ENCODE measurements at regions not wholly inside any gene's neighbourhood (a gene's known extent, or its start where the extent isn't known, plus 50 kb on each side); places are given as distances from the start of the nearest gene placed in this dataset.
"Not testable (repeated sequence)": the region's sequence is repeated elsewhere in the genome, so short reads cannot be mapped to it uniquely, and the experiment has no call there.

DNA sequence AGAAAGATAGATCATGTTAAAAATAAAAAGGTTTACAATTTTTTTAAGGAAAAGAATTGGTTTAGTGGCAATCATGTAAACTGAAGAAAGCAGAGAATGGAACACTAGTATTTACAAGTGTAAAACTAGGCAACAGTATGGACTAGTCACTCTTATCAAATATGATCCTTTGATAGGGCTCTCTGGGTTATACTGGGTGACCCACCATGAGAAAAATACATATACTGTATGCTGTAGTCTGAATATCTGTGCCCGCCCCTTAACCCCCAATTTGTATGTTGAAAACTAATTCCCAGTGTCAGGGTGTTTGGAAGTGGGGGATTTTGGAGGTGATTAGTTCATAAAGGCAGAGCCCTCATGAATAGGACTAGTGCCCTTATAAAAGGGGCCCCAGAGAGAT, 236.8 kb upstream of the TARS1 start:
- DNase-seq (ENCODE audit: low spot score) = no peak
- H3K27ac ChIP-seq (ENCODE audit: poor library complexity, severe bottlenecking) = no peak overlapping the region
- H3K4me3 ChIP-seq (ENCODE audit: severe bottlenecking) = no peak overlapping the region
- no peaks in the 10 kb centered on the region for H3K27me3 ChIP-seq (ENCODE audit: insufficient read depth, poor library complexity, severe bottlenecking)
- TF ChIP-seq, protein P1, sequence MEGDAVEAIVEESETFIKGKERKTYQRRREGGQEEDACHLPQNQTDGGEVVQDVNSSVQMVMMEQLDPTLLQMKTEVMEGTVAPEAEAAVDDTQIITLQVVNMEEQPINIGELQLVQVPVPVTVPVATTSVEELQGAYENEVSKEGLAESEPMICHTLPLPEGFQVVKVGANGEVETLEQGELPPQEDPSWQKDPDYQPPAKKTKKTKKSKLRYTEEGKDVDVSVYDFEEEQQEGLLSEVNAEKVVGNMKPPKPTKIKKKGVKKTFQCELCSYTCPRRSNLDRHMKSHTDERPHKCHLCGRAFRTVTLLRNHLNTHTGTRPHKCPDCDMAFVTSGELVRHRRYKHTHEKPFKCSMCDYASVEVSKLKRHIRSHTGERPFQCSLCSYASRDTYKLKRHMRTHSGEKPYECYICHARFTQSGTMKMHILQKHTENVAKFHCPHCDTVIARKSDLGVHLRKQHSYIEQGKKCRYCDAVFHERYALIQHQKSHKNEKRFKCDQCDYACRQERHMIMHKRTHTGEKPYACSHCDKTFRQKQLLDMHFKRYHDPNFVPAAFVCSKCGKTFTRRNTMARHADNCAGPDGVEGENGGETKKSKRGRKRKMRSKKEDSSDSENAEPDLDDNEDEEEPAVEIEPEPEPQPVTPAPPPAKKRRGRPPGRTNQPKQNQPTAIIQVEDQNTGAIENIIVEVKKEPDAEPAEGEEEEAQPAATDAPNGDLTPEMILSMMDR (IDR thresholded peaks at IDR 0.05; ENCODE audit: poor library complexity, severe bottlenecking) = no peak
- H3K9me3 ChIP-seq (ENCODE audit: severe bottlenecking) = no peaks in the 10 kb centered on the region
- H3K36me3 ChIP-seq (ENCODE audit: low read depth) = no peaks in the 10 kb centered on the region
- no peaks in the 10 kb centered on the region for H3K4me1 ChIP-seq (ENCODE audit: insufficient read depth, poor library complexity, severe bottlenecking)
- ATAC-seq (ENCODE audit: low read depth) = no peak

DNA sequence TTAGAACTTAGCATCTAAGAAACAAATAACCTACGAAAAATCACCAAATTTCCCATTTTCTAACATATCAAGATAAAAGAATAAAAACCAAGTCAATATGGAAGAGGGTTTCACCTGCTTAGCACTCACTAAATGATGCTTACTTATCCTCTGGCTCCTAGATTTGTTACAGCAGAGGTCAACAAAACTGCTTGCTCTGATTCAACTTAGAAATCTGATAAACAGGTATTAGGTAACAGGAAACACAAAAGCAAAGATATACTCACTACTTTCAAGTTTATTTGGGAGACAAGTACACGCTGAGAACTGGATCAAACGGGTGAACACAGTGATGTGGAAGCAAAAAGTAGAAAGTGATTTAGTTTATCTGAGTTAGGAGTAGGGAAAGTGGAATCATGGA, 235.7 kb upstream of the TARS1 start:
- DNase-seq (ENCODE audit: low spot score) = no peak
- no peaks in the 10 kb centered on the region for H3K27me3 ChIP-seq (ENCODE audit: insufficient read depth, poor library complexity, severe bottlenecking)
- peaks cover 2% of the 10 kb centered on the region for H3K9me3 ChIP-seq (ENCODE audit: severe bottlenecking)
- no peak for ATAC-seq (ENCODE audit: low read depth)
- no peaks in the 10 kb centered on the region for H3K4me1 ChIP-seq (ENCODE audit: insufficient read depth, poor library complexity, severe bottlenecking)
- TF ChIP-seq, protein P1 (IDR thresholded peaks at IDR 0.05; ENCODE audit: poor library complexity, severe bottlenecking) = no peak
- no peak overlapping the region for H3K4me3 ChIP-seq (ENCODE audit: severe bottlenecking)
- H3K27ac ChIP-seq (ENCODE audit: poor library complexity, severe bottlenecking) = no peak overlapping the region
- H3K36me3 ChIP-seq (ENCODE audit: low read depth) = no peaks in the 10 kb centered on the region

DNA sequence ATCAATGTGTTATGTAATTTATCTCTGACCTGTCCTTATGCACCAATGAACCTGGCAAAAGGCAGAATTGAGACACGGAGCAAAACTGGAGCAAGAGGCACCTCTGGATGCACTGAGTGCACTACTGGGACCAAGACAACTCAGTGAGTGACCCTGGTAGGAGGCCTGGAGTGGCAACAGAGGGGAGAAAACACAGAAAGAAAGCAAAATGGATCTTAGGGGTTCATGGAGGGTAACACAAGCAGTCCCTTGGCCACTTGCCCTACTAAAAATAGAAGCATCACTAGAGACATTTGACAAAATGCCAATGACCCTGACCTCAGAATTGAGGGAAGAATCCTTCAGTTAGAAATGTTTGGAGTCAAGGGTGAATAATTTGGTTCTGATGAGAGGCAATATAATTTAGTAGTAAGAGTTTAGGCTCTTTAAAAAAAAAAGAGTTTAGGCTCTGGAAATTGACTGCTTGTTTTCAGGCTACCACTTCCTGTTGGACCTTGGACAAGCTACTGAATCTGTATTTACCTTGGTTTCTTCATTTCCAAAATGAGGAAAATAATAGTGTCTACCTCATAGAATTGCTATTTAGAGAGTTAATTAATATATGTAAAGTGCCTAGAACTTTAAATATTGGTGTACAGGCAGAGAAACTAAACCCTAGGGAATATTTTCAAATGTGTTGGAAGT, 234.9 kb upstream of the TARS1 start:
- no peak for DNase-seq (ENCODE audit: low spot score)

DNA sequence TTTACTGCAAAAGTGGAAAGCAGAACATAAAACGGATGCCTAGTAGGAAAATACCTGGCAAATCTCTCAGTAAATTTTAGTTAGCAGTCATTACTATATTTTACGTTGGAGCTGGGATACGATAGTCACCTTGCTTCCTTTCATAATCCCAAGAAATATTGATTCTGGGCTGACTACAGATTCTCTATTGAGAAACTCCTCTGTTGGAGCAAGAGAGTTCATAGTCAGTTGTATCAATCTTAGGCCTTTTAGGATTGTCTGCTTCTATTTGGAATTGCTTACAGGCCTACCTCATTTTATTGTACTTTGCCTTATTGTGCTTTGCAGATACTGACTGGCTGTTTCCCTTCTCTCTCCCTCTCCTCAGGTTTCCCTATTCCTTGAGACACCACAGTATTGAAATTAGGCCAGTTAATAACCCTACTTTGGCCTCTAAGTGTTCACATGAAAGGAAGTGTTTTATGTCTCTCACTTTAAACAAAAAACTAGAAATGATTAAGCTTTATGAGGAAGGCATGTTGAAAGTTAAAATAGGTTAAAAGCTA, 233.7 kb upstream of the TARS1 start:
- Histone ChIP-seq H3K36me3 (ENCODE audit: low read depth) (no peaks in the 10 kb centered on the region), H3K9me3 (ENCODE audit: severe bottlenecking) (peaks cover 2% of the 10 kb centered on the region), H3K27ac (ENCODE audit: poor library complexity, severe bottlenecking) (no peak overlapping the region), H3K4me3 (ENCODE audit: severe bottlenecking) (no peak overlapping the region), H3K4me1 (ENCODE audit: insufficient read depth, poor library complexity, severe bottlenecking) (no peaks in the 10 kb centered on the region), H3K27me3 (ENCODE audit: insufficient read depth, poor library complexity, severe bottlenecking) (no peaks in the 10 kb centered on the region)
- TF ChIP-seq, protein P1 (IDR thresholded peaks at IDR 0.05; ENCODE audit: poor library complexity, severe bottlenecking) = no peak
- ATAC-seq (ENCODE audit: low read depth) = no peak
- DNase-seq (ENCODE audit: low spot score) = no peak

More for the DNA sequence above, 234.9 kb upstream of the TARS1 start:
- Histone ChIP-seq H3K9me3 (ENCODE audit: severe bottlenecking) (peaks cover 2% of the 10 kb centered on the region), H3K4me3 (ENCODE audit: severe bottlenecking) (no peak overlapping the region), H3K27me3 (ENCODE audit: insufficient read depth, poor library complexity, severe bottlenecking) (no peaks in the 10 kb centered on the region), H3K27ac (ENCODE audit: poor library complexity, severe bottlenecking) (no peak overlapping the region), H3K36me3 (ENCODE audit: low read depth) (no peaks in the 10 kb centered on the region), H3K4me1 (ENCODE audit: insufficient read depth, poor library complexity, severe bottlenecking) (no peaks in the 10 kb centered on the region)
- no peak for ATAC-seq (ENCODE audit: low read depth)
- TF ChIP-seq, protein P1 (IDR thresholded peaks at IDR 0.05; ENCODE audit: poor library complexity, severe bottlenecking) = no peak

DNA sequence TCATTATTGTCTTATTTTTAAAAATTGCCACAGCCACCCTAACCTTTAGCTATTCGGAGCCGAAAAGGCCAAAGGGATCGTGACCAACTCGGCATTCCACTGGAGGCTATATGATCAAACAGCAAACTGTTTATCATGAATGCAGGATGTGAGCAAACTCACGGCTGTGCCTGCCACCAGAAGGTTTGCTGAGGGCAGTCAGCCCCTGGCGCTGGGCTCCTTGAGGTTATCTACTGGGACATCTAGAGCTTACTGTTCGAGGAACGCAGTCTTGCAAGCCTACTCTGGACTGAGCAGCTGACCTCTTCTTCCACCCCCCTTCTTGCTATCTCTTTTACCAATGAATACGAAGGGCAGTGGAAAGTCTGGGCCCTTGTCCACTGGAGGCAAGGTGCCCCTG, 231.5 kb upstream of the TARS1 start:
- Histone ChIP-seq H3K27me3 (ENCODE audit: insufficient read depth, poor library complexity, severe bottlenecking) (no peaks in the 10 kb centered on the region), H3K9me3 (ENCODE audit: severe bottlenecking) (peaks cover 2% of the 10 kb centered on the region), H3K36me3 (ENCODE audit: low read depth) (no peaks in the 10 kb centered on the region), H3K27ac (ENCODE audit: poor library complexity, severe bottlenecking) (no peak overlapping the region), H3K4me3 (ENCODE audit: severe bottlenecking) (no peak overlapping the region), H3K4me1 (ENCODE audit: insufficient read depth, poor library complexity, severe bottlenecking) (no peaks in the 10 kb centered on the region)
- no peak for DNase-seq (ENCODE audit: low spot score)
- ATAC-seq (ENCODE audit: low read depth) = no peak
- TF ChIP-seq, protein P1 (IDR thresholded peaks at IDR 0.05; ENCODE audit: poor library complexity, severe bottlenecking) = no peak

DNA sequence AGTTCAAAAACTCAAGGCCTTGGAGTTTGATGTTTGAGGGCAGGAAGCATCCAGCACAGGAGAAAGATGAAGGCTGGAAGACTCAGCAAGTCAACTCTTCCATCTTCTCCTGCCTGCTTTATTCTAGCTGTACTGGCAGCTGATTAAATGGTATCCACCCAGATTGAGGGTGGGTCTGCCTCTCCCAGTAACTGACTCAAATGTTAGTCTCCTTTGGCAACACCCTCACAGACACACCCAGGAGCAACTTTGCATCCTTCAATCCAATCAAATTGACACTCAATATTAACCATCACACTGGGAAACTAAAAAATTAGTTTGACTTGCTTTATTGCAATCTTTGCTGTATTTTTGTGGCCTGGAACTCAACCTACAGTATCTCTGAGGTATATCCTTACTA, 230.5 kb upstream of the TARS1 start:
- H3K4me3 ChIP-seq (ENCODE audit: severe bottlenecking); H3K9me3 ChIP-seq (ENCODE audit: severe bottlenecking); DNase-seq (ENCODE audit: low spot score); H3K36me3 ChIP-seq (ENCODE audit: low read depth); ATAC-seq (ENCODE audit: low read depth); H3K27ac ChIP-seq (ENCODE audit: poor library complexity, severe bottlenecking); H3K27me3 ChIP-seq (ENCODE audit: insufficient read depth, poor library complexity, severe bottlenecking); H3K4me1 ChIP-seq (ENCODE audit: insufficient read depth, poor library complexity, severe bottlenecking): not testable (repeated sequence)
